Breast epithelium (tissue), 4 donors: ENCODE measurements at regions not wholly inside any gene's neighbourhood (a gene's known extent, or its start where the extent isn't known, plus 50 kb on each side); places are given as distances from the start of the nearest gene placed in this dataset.

Experiments used
- DNase-seq, 2 donors: peaks; one replicate each; pipeline ENCODE4 v3.0.0-alpha.2; 2019; ENCODE audit warnings: low spot score in 2 of 2
- H3K27ac ChIP-seq, 2 donors: fragments of 200-600 bp; sonication (generic) in 1 of 2; one replicate each; pipeline ENCODE4 v1.5.1; 2016 to 2019; ENCODE audit warnings: mild to moderate bottlenecking in 1 of 2
- H3K27me3 ChIP-seq, 2 donors: fragments of 200-600 bp; sonication (generic) in 1 of 2; one replicate each; pipeline versions ENCODE4 v1.5.1 to v1.6.0; 2017 to 2019; ENCODE audit warnings: control low read depth in 1 of 2, mild to moderate bottlenecking in 1 of 2
- H3K36me3 ChIP-seq: fragments of 200-600 bp; one replicate; pipeline ENCODE4 v1.5.1; 2019
- H3K4me1 ChIP-seq, 2 donors: fragments of 200-600 bp; sonication (generic); one replicate each; pipeline ENCODE4 v1.5.1; 2016 to 2019; ENCODE audit warnings: control low read depth in 1 of 2
- H3K4me3 ChIP-seq, 3 donors: fragments of 200-600 bp; sonication (generic); 1 replicate in 2 of 3; 2 replicates in 1 of 3; pipeline ENCODE4 v1.5.1; 2016 to 2019; ENCODE audit warnings: mild to moderate bottlenecking in 3 of 3, moderate library complexity in 2 of 3
- H3K9me3 ChIP-seq, 2 donors: fragments of 200-600 bp; sonication (generic) in 1 of 2; one replicate each; pipeline ENCODE4 v1.5.1; 2016 to 2019; ENCODE audit warnings: control low read depth in 1 of 2
- CTCF ChIP-seq, 3 donors: fragments of 450-650 bp; IDR thresholded peaks; one replicate each; pipeline ENCODE4 v1.5.1; 2016 to 2017; ENCODE audit warnings: antibody characterized with exemption in 3 of 3, mild to moderate bottlenecking in 3 of 3, moderate library complexity in 3 of 3
- POLR2A ChIP-seq: fragments of 450-650 bp; IDR thresholded peaks from one replicate; pipeline ENCODE4 v1.6.1; 2016; ENCODE audit warnings: antibody characterized with exemption, mild to moderate bottlenecking, moderate library complexity
- POLR2AphosphoS5 ChIP-seq, 3 donors: sonication (generic); formaldehyde crosslinking; IDR thresholded peaks; one replicate each; pipeline ENCODE4 v1.6.1; 2017; ENCODE audit warnings: antibody characterized with exemption in 3 of 3
- intact Hi-C: fragments of 100-400 bp; cut with DNase I; formaldehyde crosslinking; loops from one replicate; pipeline ENCODE4 v1.15.1; 2023; ENCODE audit warnings: low total_unique reads

- H3K4me3 ChIP-seq: no peak overlapping the region
- intact Hi-C loops: no loop called here
- H3K27me3 ChIP-seq: no peaks in the 10 kb centered on the region
- no peaks in the 10 kb centered on the region for H3K36me3 ChIP-seq
- H3K27ac ChIP-seq: no peak overlapping the region
- H3K4me1 ChIP-seq: no peaks in the 10 kb centered on the region
- peaks cover 0 to 20% of the 10 kb centered on the region in 2 donors for H3K9me3 ChIP-seq
- no peak for TF ChIP-seq POLR2AphosphoS5 (IDR thresholded peaks at IDR 0.05)
- TF ChIP-seq CTCF (IDR thresholded peaks at IDR 0.05): no peak
- TF ChIP-seq POLR2A: no peak
- no peak for DNase-seq
Observed at GRCh38 chr3:26102376-26102775, 312.5 kb downstream of the OXSM start.

GRCh38 chr3:26104851-26105251 is 315.0 kb downstream of the OXSM start:
- Histone ChIP-seq H3K27me3 (no peaks in the 10 kb centered on the region), H3K4me3 (no peak overlapping the region), H3K36me3 (no peaks in the 10 kb centered on the region), H3K27ac (no peak overlapping the region), H3K4me1 (no peaks in the 10 kb centered on the region), H3K9me3 (peaks cover 0 to 15% of the 10 kb centered on the region in 2 donors)
- intact Hi-C loops: no loop called here
- DNase-seq: no peak
- no peak for TF ChIP-seq CTCF (IDR thresholded peaks at IDR 0.05)
- no peak for TF ChIP-seq POLR2AphosphoS5 (IDR thresholded peaks at IDR 0.05)
- TF ChIP-seq POLR2A: no peak

GRCh38 chr3:26105261-26105660 is 315.4 kb downstream of the OXSM start:
- intact Hi-C loops: no loop called here
- no peak overlapping the region for H3K4me3 ChIP-seq
- no peaks in the 10 kb centered on the region for H3K4me1 ChIP-seq
- no peak overlapping the region for H3K27ac ChIP-seq
- no peak for TF ChIP-seq POLR2AphosphoS5 (IDR thresholded peaks at IDR 0.05)
- no peak for TF ChIP-seq CTCF (IDR thresholded peaks at IDR 0.05)
- no peak for TF ChIP-seq POLR2A
- DNase-seq: no peak
- H3K36me3 ChIP-seq: no peaks in the 10 kb centered on the region
- H3K9me3 ChIP-seq: peaks cover 0 to 15% of the 10 kb centered on the region in 2 donors
- no peaks in the 10 kb centered on the region for H3K27me3 ChIP-seq

GRCh38 chr3:26106228-26106627 is 316.3 kb downstream of the OXSM start:
- Histone ChIP-seq H3K9me3 (peaks cover 0 to 7% of the 10 kb centered on the region in 2 donors), H3K36me3 (no peaks in the 10 kb centered on the region), H3K27ac (no peak overlapping the region), H3K4me3 (no peak overlapping the region), H3K4me1 (no peaks in the 10 kb centered on the region), H3K27me3 (no peaks in the 10 kb centered on the region)
- no peak for DNase-seq
- intact Hi-C loops: no loop called here
- TF ChIP-seq CTCF (IDR thresholded peaks at IDR 0.05): no peak
- TF ChIP-seq POLR2AphosphoS5 (IDR thresholded peaks at IDR 0.05): no peak
- no peak for TF ChIP-seq POLR2A

GRCh38 chr3:26108846-26109489 is 319.1 kb downstream of the OXSM start:
- no peaks in the 10 kb centered on the region for H3K9me3 ChIP-seq
- no peaks in the 10 kb centered on the region for H3K4me1 ChIP-seq
- H3K36me3 ChIP-seq: no peaks in the 10 kb centered on the region
- no peak overlapping the region for H3K4me3 ChIP-seq
- no peak for DNase-seq
- TF ChIP-seq CTCF (IDR thresholded peaks at IDR 0.05) (no peak), POLR2AphosphoS5 (IDR thresholded peaks at IDR 0.05) (no peak), POLR2A (no peak)
- no peak overlapping the region for H3K27ac ChIP-seq
- intact Hi-C loops: no loop called here
- no peaks in the 10 kb centered on the region for H3K27me3 ChIP-seq
